ENCODE measurements at regions not wholly inside any gene's neighbourhood (a gene's known extent, or its start where the extent isn't known, plus 50 kb on each side); places are given as distances from the start of the nearest gene placed in this dataset.

DNA sequence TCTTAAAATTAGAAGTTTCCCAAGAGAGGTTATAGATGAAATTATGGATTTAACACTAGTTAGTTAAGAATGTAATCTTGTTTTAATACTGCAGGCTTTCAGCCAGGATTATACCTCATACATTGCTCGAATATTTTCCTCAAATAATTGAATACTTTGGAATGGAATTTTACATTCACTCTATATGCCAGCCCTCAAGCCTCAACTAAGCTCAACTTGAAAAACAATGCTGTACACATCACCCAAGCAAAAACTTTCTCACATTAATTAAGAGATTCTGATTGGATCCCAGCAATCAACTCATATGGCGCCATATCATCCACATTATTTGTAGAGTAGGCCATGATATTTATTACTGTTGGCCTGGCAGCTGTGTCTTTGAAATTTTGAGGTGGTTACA, 710.7 kb upstream of the ADAMTS5 start (continued):
- TF ChIP-seq, protein P1, sequence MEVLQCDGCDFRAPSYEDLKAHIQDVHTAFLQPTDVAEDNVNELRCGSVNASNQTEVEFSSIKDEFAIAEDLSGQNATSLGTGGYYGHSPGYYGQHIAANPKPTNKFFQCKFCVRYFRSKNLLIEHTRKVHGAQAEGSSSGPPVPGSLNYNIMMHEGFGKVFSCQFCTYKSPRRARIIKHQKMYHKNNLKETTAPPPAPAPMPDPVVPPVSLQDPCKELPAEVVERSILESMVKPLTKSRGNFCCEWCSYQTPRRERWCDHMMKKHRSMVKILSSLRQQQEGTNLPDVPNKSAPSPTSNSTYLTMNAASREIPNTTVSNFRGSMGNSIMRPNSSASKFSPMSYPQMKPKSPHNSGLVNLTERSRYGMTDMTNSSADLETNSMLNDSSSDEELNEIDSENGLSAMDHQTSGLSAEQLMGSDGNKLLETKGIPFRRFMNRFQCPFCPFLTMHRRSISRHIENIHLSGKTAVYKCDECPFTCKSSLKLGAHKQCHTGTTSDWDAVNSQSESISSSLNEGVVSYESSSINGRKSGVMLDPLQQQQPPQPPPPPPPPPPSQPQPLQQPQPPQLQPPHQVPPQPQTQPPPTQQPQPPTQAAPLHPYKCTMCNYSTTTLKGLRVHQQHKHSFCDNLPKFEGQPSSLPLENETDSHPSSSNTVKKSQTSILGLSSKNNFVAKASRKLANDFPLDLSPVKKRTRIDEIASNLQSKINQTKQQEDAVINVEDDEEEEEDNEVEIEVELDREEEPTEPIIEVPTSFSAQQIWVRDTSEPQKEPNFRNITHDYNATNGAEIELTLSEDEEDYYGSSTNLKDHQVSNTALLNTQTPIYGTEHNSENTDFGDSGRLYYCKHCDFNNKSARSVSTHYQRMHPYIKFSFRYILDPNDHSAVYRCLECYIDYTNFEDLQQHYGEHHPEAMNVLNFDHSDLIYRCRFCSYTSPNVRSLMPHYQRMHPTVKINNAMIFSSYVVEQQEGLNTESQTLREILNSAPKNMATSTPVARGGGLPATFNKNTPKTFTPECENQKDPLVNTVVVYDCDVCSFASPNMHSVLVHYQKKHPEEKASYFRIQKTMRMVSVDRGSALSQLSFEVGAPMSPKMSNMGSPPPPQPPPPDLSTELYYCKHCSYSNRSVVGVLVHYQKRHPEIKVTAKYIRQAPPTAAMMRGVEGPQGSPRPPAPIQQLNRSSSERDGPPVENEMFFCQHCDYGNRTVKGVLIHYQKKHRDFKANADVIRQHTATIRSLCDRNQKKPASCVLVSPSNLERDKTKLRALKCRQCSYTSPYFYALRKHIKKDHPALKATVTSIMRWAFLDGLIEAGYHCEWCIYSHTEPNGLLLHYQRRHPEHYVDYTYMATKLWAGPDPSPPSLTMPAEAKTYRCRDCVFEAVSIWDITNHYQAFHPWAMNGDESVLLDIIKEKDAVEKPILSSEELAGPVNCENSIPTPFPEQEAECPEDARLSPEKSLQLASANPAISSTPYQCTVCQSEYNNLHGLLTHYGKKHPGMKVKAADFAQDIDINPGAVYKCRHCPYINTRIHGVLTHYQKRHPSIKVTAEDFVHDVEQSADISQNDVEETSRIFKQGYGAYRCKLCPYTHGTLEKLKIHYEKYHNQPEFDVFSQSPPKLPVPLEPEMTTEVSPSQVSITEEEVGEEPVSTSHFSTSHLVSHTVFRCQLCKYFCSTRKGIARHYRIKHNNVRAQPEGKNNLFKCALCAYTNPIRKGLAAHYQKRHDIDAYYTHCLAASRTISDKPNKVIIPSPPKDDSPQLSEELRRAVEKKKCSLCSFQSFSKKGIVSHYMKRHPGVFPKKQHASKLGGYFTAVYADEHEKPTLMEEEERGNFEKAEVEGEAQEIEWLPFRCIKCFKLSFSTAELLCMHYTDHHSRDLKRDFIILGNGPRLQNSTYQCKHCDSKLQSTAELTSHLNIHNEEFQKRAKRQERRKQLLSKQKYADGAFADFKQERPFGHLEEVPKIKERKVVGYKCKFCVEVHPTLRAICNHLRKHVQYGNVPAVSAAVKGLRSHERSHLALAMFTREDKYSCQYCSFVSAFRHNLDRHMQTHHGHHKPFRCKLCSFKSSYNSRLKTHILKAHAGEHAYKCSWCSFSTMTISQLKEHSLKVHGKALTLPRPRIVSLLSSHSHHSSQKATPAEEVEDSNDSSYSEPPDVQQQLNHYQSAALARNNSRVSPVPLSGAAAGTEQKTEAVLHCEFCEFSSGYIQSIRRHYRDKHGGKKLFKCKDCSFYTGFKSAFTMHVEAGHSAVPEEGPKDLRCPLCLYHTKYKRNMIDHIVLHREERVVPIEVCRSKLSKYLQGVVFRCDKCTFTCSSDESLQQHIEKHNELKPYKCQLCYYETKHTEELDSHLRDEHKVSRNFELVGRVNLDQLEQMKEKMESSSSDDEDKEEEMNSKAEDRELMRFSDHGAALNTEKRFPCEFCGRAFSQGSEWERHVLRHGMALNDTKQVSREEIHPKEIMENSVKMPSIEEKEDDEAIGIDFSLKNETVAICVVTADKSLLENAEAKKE (CRISPR knock-in tag; IDR thresholded peaks at IDR 0.05), result no peak
- TF ChIP-seq ZNF331 (CRISPR knock-in tag; IDR thresholded peaks at IDR 0.05; ENCODE audit: low read depth) (no peak), NANOG (IDR thresholded peaks at IDR 0.05; ENCODE audit: borderline replicate concordance) (no peak)
- TF ChIP-seq, protein P2, sequence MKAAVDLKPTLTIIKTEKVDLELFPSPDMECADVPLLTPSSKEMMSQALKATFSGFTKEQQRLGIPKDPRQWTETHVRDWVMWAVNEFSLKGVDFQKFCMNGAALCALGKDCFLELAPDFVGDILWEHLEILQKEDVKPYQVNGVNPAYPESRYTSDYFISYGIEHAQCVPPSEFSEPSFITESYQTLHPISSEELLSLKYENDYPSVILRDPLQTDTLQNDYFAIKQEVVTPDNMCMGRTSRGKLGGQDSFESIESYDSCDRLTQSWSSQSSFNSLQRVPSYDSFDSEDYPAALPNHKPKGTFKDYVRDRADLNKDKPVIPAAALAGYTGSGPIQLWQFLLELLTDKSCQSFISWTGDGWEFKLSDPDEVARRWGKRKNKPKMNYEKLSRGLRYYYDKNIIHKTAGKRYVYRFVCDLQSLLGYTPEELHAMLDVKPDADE (IDR thresholded peaks at IDR 0.05), result no peak

DNA sequence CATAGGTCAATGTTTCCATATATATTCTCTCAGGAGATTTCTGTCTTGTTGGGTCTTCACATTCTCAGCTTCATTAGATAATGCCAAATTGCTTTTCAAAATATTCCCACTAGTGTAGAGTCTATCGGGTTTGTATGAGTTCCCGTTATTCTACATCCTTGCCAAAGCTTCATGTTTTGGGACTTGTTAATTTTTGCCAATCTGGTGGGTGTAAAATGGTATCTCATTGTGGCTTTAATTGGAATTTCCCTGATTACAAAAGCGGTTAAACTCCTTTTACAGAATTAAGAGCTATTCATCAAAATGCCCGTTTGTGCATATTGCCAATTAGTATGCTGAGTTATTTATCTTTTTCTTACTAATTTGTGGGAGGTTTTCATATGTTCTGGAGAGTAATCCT, 708.4 kb upstream of the ADAMTS5 start:
- Mint-ChIP-seq H3K4me3 (no peak overlapping the region), H3K27ac (no peak overlapping the region), H3K9me3 (peaks cover 11% of the 10 kb centered on the region), H3K36me3 (ENCODE audit: low read depth) (peaks cover 6% of the 10 kb centered on the region; the same call in 2 of the 3 replicates), H3K27me3 (ENCODE audit: insufficient read depth, low read depth, poor library complexity) (no peaks in the 10 kb centered on the region), H3K4me1 (no peaks in the 10 kb centered on the region)
- Histone ChIP-seq H3F3A (replicated peaks; ENCODE audit: low read depth) (no peaks in the 10 kb centered on the region), H4K20me1 (replicated peaks; ENCODE audit: insufficient read depth) (no peaks in the 10 kb centered on the region), H3K4me2 (no peak overlapping the region), H3K27me3 (ENCODE audit: insufficient read depth) (no peaks in the 10 kb centered on the region), H3K79me2 (replicated peaks; ENCODE audit: insufficient read depth) (no peaks in the 10 kb centered on the region), H3K27ac (ENCODE audit: low read depth) (no peak overlapping the region), H3K4me3 (no peak overlapping the region), H3K36me3 (ENCODE audit: insufficient read depth) (no peaks in the 10 kb centered on the region), H2AFZ (no peak overlapping the region), H3K9me2 (ENCODE audit: insufficient read depth) (peaks cover 3% of the 10 kb centered on the region; the same call in 1 of the 2 replicates), H3K4me1 (ENCODE audit: insufficient read depth) (no peaks in the 10 kb centered on the region)
- no peak for ATAC-seq
- DNase-seq (ENCODE audit: low spot score), result no peak
- TF ChIP-seq, protein P2 (IDR thresholded peaks at IDR 0.05), result no peak
- TF ChIP-seq EZH2phosphoT487 (IDR thresholded peaks at IDR 0.05; ENCODE audit: unreplicated experiment), result no peak
- no peak for TF ChIP-seq CREB1 (CRISPR knock-in tag; IDR thresholded peaks at IDR 0.05; ENCODE audit: low read depth)
- no peak for TF ChIP-seq EZH2 (IDR thresholded peaks at IDR 0.05; ENCODE audit: low read depth, unreplicated experiment)
- TF ChIP-seq, protein P3, sequence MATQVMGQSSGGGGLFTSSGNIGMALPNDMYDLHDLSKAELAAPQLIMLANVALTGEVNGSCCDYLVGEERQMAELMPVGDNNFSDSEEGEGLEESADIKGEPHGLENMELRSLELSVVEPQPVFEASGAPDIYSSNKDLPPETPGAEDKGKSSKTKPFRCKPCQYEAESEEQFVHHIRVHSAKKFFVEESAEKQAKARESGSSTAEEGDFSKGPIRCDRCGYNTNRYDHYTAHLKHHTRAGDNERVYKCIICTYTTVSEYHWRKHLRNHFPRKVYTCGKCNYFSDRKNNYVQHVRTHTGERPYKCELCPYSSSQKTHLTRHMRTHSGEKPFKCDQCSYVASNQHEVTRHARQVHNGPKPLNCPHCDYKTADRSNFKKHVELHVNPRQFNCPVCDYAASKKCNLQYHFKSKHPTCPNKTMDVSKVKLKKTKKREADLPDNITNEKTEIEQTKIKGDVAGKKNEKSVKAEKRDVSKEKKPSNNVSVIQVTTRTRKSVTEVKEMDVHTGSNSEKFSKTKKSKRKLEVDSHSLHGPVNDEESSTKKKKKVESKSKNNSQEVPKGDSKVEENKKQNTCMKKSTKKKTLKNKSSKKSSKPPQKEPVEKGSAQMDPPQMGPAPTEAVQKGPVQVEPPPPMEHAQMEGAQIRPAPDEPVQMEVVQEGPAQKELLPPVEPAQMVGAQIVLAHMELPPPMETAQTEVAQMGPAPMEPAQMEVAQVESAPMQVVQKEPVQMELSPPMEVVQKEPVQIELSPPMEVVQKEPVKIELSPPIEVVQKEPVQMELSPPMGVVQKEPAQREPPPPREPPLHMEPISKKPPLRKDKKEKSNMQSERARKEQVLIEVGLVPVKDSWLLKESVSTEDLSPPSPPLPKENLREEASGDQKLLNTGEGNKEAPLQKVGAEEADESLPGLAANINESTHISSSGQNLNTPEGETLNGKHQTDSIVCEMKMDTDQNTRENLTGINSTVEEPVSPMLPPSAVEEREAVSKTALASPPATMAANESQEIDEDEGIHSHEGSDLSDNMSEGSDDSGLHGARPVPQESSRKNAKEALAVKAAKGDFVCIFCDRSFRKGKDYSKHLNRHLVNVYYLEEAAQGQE (IDR thresholded peaks at IDR 0.05; ENCODE audit: unreplicated experiment), result no peak
- TF ChIP-seq STAT1 (IDR thresholded peaks at IDR 0.05; ENCODE audit: unreplicated experiment), result no peak
- no peak for TF ChIP-seq NANOG (IDR thresholded peaks at IDR 0.05; ENCODE audit: borderline replicate concordance)
- TF ChIP-seq, protein P4, sequence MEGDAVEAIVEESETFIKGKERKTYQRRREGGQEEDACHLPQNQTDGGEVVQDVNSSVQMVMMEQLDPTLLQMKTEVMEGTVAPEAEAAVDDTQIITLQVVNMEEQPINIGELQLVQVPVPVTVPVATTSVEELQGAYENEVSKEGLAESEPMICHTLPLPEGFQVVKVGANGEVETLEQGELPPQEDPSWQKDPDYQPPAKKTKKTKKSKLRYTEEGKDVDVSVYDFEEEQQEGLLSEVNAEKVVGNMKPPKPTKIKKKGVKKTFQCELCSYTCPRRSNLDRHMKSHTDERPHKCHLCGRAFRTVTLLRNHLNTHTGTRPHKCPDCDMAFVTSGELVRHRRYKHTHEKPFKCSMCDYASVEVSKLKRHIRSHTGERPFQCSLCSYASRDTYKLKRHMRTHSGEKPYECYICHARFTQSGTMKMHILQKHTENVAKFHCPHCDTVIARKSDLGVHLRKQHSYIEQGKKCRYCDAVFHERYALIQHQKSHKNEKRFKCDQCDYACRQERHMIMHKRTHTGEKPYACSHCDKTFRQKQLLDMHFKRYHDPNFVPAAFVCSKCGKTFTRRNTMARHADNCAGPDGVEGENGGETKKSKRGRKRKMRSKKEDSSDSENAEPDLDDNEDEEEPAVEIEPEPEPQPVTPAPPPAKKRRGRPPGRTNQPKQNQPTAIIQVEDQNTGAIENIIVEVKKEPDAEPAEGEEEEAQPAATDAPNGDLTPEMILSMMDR (conservative IDR thresholded peaks at IDR 0.05; ENCODE audit: low read depth in 2 of 2), result no peak

Data from GM23338 (cell line).